ENCODE measurements at regions not wholly inside any gene's neighbourhood (a gene's known extent, or its start where the extent isn't known, plus 50 kb on each side); places are given as distances from the start of the nearest gene placed in this dataset.

DNA sequence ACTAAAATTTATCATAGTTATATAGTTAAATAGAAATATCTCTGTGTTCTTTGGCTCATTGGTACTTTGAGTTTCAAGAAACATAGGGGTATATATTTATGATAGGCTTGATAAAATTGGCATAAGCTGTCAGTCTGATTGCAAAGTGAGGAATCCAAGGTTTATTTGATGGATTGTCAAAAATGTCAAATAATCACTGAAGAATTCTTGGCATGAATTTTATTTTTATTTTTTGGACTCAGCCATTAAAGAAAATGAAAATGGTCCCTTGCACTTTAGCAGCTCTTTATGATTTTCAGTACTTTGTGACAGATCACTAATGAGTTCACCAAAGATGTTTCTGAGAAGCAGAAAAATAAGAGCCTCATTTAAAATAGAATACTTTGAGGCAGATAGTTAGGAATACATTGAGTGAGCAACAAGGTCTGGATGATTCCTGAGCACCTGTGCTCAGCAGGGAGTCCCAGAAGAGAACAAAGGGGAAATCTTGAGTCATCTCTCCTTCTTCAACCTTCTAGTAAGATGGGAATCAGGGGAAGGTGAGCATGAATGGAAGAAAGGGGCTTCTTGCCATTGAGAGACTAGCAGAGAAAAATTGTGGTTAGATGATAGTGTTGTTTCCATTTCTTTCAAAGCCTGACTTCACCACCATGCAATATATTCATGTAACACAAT is 85.3 kb upstream of the VEPH1 start:
- TF ChIP-seq RAD21 (IDR thresholded peaks at IDR 0.05 in 1 of 2, conservative IDR thresholded peaks at IDR 0.05 in 1 of 2; ENCODE audit: low read depth in 2 of 2, low read length in 2 of 2) (no peak), TCF12 (IDR thresholded peaks at IDR 0.05; ENCODE audit: low read depth, low read length) (peak; percentile 83; the same call in 1 of the 2 replicates)
- Histone ChIP-seq H3K4ac (replicated peaks; ENCODE audit: insufficient read length, low read depth, low read length) (no peak overlapping the region), H2BK120ac (replicated peaks; ENCODE audit: low read depth, low read length) (no peak overlapping the region), H2BK15ac (ENCODE audit: low read length) (no peak overlapping the region), H3K23ac (ENCODE audit: insufficient read length) (no peak overlapping the region), H3K79me2 (ENCODE audit: control insufficient read depth in 1 of 2, insufficient read depth in 2 of 2, low read length in 2 of 2) (no peaks in the 10 kb centered on the region), H3K18ac (ENCODE audit: extremely low read depth, low read length) (no peak overlapping the region), H4K8ac (ENCODE audit: extremely low read depth, insufficient read depth, low read length) (no peak overlapping the region), H4K5ac (ENCODE audit: insufficient read length, low read depth, low read length) (no peak overlapping the region), H3K4me1 (replicated peaks in 1 of 4; ENCODE audit: control insufficient read depth in 3 of 4, insufficient read depth in 4 of 4, low read length in 3 of 4) (peaks cover 0 to 3% (median 0%) of the 10 kb centered on the region in 4 experiments; a peak in 1 of 7 replicates), H2BK5ac (ENCODE audit: low read depth, low read length) (no peak overlapping the region), H4K91ac (replicated peaks; ENCODE audit: insufficient read length, low read length) (no peak overlapping the region), H3K27ac (ENCODE audit: low read depth, low read length) (no peak overlapping the region), H3K14ac (ENCODE audit: insufficient read length) (no peak overlapping the region), H3K27me3 (replicated peaks in 1 of 4; ENCODE audit: control insufficient read depth in 3 of 4, extremely low read depth in 1 of 4, insufficient read depth in 3 of 4, low read length in 3 of 4) (no peaks in the 10 kb centered on the region), H2BK20ac (ENCODE audit: low read length) (no peak overlapping the region), H2AK5ac (ENCODE audit: low read depth, low read length) (no peak overlapping the region), H3K79me1 (ENCODE audit: low read depth, low read length) (no peaks in the 10 kb centered on the region), H4K20me1 (replicated peaks in 1 of 2; ENCODE audit: control insufficient read depth in 1 of 2, insufficient read depth in 2 of 2, low read length in 2 of 2) (no peaks in the 10 kb centered on the region), H3K4me3 (ENCODE audit: extremely low read depth in 1 of 4, insufficient read depth in 2 of 4, low read depth in 3 of 4, low read length in 4 of 4) (no peak overlapping the region), H2BK12ac (ENCODE audit: low read depth, low read length) (no peak overlapping the region), H3K36me3 (ENCODE audit: control insufficient read depth in 2 of 4, insufficient read depth in 4 of 4, low read length in 3 of 4) (no peaks in the 10 kb centered on the region), H3K9ac (replicated peaks in 1 of 4; ENCODE audit: extremely low read depth in 1 of 4, low read depth in 3 of 4, low read length in 3 of 4) (no peak overlapping the region), H3K4me2 (ENCODE audit: insufficient read depth in 1 of 2, low read depth in 2 of 2, low read length in 2 of 2) (no peak overlapping the region), H2AFZ (ENCODE audit: low read length) (no peak overlapping the region), H3K56ac (replicated peaks; ENCODE audit: insufficient read length, low read depth, low read length) (no peak overlapping the region), H3K9me3 (ENCODE audit: insufficient read depth in 2 of 2, low read depth in 1 of 2, low read length in 1 of 2) (peaks cover 0 to 4% of the 10 kb centered on the region in 2 experiments; a peak in 1 of 4 replicates), H3K23me2 (ENCODE audit: low read depth, low read length) (no peaks in the 10 kb centered on the region)
- CTCF ChIA-PET (ENCODE audit: partially characterized antibody), result interaction anchor here (1.0 to 2.5 kb wide), 3 partner anchors 15 to 56 kb away, joined by 3 to 9 read pairs (median 4); no protein-coding TSS in a partner anchor
- DNase-seq (ENCODE audit: low read depth in 1 of 2, low spot score in 2 of 2), result no peak
- no peak for FAIRE-seq
- POLR2A ChIA-PET (ENCODE audit: partially characterized antibody), result interaction anchor here (1.1 kb wide), 1 partner anchor 89 kb away, joined by 3 read pairs; no protein-coding TSS in a partner anchor
